Breast epithelium (tissue), 3 donors: ENCODE measurements at regions not wholly inside any gene's neighbourhood (a gene's known extent, or its start where the extent isn't known, plus 50 kb on each side); places are given as distances from the start of the nearest gene placed in this dataset.

Experiments used
- POLR2A ChIP-seq: fragments of 450-650 bp; IDR thresholded peaks from one replicate; pipeline ENCODE4 v1.6.1; 2016; ENCODE audit warnings: antibody characterized with exemption, mild to moderate bottlenecking, moderate library complexity
- POLR2AphosphoS5 ChIP-seq, 3 donors: sonication (generic); formaldehyde crosslinking; IDR thresholded peaks; one replicate each; pipeline ENCODE4 v1.6.1; 2017; ENCODE audit warnings: antibody characterized with exemption in 3 of 3
- TF ChIP-seq, protein P1 (sequence below), 3 donors: fragments of 450-650 bp; IDR thresholded peaks; one replicate each; pipeline ENCODE4 v1.5.1; 2016 to 2017; ENCODE audit warnings: antibody characterized with exemption in 3 of 3, mild to moderate bottlenecking in 3 of 3, moderate library complexity in 3 of 3

DNA sequence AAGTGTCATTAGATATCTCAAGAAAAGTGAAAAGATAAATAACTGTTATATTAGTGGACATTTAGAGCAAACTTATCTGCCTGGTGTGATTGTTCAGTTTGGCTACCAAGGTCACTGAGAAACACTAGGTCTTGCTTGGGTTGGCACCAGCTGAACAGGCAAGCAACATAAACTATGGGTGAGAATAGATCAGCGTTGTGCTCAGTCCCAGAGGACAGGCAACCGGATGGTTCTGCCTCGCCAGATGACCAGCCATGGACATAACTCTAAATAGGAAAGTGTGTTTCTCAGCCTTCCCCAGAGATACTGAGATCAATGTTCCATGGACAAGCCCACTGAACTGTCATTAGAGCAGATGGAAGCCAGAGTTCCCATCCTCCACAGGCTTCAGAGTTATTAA, 203.4 kb upstream of the VRK2 start:
- TF ChIP-seq, protein P1, sequence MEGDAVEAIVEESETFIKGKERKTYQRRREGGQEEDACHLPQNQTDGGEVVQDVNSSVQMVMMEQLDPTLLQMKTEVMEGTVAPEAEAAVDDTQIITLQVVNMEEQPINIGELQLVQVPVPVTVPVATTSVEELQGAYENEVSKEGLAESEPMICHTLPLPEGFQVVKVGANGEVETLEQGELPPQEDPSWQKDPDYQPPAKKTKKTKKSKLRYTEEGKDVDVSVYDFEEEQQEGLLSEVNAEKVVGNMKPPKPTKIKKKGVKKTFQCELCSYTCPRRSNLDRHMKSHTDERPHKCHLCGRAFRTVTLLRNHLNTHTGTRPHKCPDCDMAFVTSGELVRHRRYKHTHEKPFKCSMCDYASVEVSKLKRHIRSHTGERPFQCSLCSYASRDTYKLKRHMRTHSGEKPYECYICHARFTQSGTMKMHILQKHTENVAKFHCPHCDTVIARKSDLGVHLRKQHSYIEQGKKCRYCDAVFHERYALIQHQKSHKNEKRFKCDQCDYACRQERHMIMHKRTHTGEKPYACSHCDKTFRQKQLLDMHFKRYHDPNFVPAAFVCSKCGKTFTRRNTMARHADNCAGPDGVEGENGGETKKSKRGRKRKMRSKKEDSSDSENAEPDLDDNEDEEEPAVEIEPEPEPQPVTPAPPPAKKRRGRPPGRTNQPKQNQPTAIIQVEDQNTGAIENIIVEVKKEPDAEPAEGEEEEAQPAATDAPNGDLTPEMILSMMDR (IDR thresholded peaks at IDR 0.05) = no peak
- no peak for TF ChIP-seq POLR2A
- no peak for TF ChIP-seq POLR2AphosphoS5 (IDR thresholded peaks at IDR 0.05)
